Upper lobe of left lung (tissue), 4 donors: ENCODE measurements at regions not wholly inside any gene's neighbourhood (a gene's known extent, or its start where the extent isn't known, plus 50 kb on each side); places are given as distances from the start of the nearest gene placed in this dataset.

Experiments
- CTCF ChIP-seq, 6 experiments: fragments of 450-650 bp in 4 of 6; fragments of 200-600 bp in 2 of 6; sonication (generic) in 2 of 6; IDR thresholded peaks; one replicate each; pipeline ENCODE4 v1.5.1; 2016 to 2019; ENCODE audit warnings: antibody characterized with exemption in 6 of 6
- POLR2A ChIP-seq, 4 donors: fragments of 450-650 bp; IDR thresholded peaks; one replicate each; pipeline ENCODE4 v1.5.1; 2016 to 2017; ENCODE audit warnings: antibody characterized with exemption in 4 of 4, mild to moderate bottlenecking in 2 of 4
- POLR2AphosphoS5 ChIP-seq, 2 donors: sonication (generic); formaldehyde crosslinking; IDR thresholded peaks; one replicate each; pipeline ENCODE4 v1.5.1; 2017; ENCODE audit warnings: antibody characterized with exemption in 2 of 2

DNA sequence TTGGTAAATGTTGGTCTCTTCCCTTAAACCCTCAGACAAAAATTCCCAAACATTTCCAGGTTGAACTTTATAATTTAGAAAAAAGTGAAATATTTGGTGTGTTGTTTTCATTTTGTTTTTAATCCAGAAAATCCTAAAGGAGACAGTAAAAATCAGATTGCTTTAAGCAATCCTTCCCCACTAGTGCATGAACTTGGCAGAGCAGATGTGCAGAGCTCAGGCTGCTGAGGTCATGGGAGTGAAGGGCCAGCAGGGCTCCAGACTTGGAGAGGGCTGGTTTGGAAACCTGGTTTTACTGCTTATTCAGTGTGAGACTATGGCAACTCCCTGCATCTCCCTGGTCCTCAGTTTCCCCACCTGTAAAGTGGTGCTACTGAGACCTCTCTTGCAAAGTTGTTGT lies 66.7 kb upstream of the TEX51 start:
- TF ChIP-seq POLR2AphosphoS5 (IDR thresholded peaks at IDR 0.05) (no peak), CTCF (IDR thresholded peaks at IDR 0.05) (no peak), POLR2A (IDR thresholded peaks at IDR 0.05) (no peak)
